ENCODE measurements at regions not wholly inside any gene's neighbourhood (a gene's known extent, or its start where the extent isn't known, plus 50 kb on each side); places are given as distances from the start of the nearest gene placed in this dataset.

GRCh38 chr9:100919506-100919905 lies 109.0 kb upstream of the PLPPR1 start:
- TF ChIP-seq CTCF (IDR thresholded peaks at IDR 0.05) (no peak), POLR2A (IDR thresholded peaks at IDR 0.05) (no peak)

All from heart left ventricle (tissue), 13 donors.